GM19324 (cell line): ENCODE measurements at regions not wholly inside any gene's neighbourhood (a gene's known extent, or its start where the extent isn't known, plus 50 kb on each side); places are given as distances from the start of the nearest gene placed in this dataset.

ENCODE experiments used
- ATAC-seq: cut with Tn5 transposase; IDR thresholded peaks from one replicate; pipeline ENCODE4 v1.9.1; 2021; ENCODE audit warnings: mild to moderate bottlenecking, moderate library complexity; ENCODE audit not compliant: unreplicated experiment, low FRiP score

DNA sequence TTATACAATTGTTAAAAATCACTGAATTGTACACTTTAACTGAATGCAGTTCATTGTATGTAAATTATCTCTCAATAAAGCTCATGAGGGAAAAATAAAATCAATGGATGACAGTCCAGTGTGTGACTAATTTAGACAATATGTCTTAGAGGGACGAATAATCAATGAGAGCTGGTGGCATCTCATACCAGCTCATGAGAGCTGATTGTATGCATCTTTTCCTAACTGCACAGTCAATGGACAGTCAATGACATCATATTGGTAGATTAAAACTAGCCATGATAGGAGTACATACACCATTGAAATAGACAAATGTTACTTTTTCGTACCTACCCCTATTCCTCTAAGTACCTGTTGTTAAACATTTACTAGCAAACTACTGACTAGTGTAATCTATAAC, 946.1 kb downstream of the SQOR start:
- no peak for ATAC-seq

DNA sequence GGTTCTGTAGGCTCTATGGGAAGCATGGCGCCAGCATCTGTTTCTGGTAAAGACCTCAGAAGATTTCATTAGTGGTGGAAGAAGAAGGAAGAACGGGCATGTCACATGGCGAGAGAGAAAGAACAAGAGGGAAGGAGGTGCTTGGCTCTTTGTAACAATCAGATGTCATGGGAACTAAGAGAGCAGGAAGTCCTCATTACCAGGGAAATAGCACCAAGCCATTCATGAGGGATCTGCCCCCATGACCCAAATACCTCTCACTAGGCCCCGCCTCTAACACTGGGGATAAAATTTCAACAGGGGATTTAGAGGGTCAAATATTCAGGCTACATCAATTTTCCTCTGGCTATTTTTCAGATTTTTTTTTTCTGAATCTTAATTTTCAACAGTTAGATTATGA, 954.3 kb downstream of the SQOR start:
- no peak for ATAC-seq

DNA sequence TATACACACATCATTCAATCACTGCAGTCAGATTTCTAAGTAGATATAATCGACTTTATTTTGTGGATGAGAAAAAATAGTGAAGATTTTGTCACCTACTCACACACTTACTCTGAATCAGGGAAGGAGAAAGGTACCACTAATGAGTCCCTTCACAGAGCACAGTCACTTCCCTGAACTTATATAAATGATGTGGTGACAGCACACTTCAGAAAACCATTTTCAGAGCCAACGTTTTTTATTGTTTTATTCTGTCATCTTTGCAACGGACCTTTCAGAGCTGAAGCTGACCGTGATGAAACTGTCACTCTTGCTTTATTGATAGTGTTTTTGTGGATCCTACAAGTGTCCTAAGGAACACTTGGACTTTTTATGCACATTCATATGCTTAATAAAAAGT, 956.6 kb downstream of the SQOR start:
- ATAC-seq = no peak

DNA sequence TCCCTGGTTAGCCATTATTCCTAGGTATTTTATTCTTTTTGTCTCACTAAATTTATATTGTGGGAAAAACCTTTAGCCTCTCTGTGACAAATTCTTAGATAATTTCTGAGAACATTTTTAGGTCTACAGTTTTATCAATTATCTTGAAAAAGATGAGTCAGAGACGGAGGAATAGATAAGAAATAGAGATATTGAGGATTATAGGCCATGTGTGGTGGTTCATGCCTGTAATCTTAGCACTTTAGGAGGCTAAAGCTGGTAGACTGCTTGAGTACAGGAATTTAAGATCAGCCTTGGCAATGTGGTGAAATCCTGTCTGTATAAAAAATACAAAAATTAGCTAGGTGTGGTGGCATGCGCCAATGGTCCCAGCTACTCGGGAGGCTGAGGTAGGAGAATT, 960.2 kb downstream of the SQOR start:
- ATAC-seq = no peak

DNA sequence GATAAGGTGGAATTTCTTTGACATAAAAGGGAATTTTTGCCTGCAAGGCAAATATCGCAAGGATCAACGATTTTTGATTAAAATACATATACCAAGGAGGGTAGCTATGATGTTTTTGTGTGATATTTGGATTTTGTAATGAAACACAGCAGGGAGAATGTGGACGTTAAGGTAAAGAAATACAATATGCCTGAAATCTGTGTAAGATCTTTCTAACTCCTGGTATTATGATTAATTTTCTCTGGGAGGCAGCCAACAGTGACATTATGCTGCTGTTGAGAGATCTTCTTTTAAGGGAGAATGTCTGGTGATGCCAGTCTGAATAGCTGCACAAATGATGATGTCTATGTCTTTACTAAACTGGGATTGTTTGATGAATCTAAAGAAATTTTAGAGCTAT, 972.2 kb downstream of the SQOR start:
- no peak for ATAC-seq

DNA sequence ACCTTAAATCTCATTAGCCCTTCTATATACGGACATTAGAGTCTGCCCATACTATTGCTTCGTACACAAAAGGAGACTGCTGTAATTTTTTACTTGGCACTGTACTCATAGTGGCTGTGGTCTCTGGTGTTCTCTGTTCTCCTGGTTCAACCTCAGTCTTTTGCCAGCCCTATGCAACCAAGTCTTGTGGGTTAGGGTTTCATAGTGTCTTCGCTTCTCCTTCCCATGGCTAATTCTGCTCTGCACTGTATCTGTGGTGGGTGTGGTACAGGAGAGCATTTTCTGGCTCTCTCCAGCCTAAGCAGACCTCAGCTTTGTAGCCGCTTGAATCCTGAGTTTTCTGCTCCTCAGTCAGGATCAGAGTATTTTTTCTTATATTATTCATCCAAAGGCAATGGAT, 981.2 kb downstream of the SQOR start:
- no peak for ATAC-seq

DNA sequence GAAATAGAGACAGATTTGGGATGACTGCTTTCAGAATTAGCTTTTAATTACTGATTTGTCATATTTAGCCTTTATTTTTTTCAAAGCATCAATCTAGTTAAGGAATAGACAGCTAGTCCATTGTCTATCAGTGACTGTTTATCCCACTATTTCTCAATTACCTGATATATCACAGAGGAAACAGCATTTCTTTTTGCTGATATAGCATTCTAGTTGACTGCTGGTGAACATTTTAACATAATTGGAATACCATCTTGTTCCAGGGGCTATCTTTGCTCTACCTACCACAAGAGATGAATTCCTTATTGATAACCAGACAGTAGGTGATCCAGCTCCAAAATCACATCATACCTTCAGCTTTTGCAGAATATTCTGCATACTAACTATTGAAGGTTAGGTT, 982.7 kb downstream of the SQOR start:
- ATAC-seq = no peak

DNA sequence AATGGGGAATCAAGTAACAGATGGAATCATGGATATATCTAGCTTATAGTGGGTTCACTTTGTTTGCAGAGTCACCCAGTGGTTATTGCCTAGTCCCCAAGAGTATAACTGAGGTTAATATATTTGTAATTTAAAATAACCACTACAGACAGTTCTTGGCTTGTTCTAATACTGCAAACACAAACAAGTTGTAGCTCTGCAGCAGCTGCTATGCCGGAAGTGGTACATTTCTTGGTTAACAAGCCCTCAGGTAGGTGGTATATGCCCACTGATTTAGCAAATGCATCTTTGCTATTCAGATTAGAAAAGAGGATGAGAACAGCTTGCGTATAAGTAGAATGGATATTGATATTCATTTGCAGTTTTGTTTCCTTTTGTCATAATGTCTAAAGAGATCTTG, 984.2 kb downstream of the SQOR start:
- no peak for ATAC-seq

DNA sequence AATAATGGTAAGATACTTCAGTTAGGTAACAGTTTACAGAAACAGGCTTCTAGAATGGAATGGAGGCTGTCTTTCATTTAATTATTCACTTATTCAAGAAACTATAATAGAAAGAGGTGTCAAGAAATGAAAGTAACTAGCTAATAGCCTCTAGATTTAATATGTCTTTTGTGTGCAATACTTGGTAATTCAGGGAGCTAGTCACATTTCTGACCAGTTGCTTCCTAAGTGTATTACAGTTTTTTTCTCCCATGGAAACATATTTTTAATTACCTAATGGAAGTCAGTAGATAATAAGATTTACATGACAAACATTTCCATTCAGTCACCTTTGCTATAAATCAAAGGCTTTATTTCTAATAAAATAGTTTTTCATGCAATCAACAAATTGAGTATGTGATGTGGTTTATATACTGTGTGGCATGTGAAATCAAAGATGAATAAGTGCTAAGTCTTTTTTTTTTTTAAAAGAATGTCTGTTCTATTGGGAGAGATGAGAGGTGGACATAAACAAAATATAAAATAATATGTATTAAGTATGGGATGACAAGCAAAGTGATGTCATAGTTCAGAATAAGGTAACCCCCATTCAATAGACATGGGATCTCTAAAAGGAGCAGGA, 985.7 kb downstream of the SQOR start:
- no peak for ATAC-seq

DNA sequence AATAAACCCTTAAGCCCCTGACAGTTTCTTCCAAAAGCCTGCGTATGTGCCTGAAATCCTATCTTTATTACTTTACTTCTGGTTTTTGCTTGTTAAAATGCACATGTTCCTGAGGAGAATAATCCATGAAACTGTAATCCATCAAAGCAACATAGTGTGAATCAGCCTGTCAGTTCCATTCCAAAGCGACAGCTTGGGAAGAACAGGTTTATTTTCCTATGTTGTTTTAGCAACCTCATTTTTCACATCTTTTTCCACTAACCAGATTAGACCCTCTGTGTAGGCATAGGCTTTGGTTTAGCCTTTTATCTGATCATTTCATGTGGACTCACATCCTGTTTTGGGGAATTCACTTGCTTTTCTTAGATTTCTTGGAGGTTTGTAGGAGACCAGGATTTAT, 988.0 kb downstream of the SQOR start:
- ATAC-seq = no peak

DNA sequence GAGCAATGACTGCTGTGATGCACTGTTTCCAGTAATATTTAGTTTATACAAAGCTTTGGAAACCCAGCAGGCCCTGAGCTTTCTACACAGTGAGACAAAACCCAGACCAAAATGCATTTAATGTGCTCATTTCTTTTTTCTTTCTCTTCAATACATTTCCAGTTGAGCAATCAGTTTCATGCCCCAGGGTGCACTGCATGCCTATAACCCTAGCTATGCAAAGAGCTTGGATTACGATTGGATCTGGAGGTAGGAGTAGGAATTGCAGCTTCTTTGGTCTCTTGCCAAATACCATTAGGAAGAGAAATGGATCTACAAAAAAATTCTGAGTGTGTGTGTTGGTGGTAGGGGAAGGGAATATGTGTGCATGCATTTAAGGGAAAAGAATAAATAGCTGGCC, 1001.4 kb downstream of the SQOR start:
- no peak for ATAC-seq

DNA sequence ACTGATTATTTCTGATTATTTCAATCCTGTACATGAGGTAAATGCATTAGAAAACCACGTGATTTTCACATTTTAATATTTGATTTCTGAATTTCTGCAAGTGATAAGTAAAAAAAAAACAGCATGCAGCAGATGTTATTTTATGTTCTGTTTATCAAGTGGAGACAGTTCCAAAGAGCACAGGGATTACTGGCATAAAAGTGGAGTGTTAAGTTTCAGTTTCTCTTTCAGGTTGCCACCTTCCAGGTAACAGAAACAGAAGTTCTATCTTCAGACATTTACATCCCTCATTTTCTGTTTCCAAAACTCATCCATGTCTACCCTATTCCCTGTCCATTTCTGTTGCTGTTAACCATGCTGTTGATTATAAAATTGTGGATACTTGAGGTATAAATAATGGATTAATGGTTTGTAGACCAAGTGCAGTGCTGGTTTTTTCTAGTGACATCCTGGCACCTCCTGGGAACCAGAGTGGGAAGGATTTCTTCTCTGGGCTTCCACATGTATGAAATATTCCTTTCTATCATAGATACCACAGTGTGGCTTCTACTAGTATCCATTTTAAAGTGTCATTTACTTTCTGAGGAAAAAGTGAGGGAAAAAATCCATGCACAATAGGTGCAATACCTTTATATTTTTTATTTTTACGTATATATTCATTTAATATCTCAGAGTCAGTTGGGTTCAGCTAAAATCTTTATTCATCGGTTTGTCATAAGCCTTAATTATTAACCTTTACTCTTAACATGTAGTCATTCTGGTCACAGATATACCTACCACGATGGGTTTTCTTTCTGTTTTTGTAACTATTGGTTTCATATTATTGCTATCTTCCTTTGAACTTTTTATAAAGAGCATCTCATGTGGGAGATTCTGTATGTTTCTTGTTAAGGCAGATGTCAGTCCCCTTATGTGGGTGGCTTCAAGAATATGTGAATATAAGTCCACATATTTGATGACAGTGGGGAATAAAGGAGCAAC, 1010.0 kb downstream of the SQOR start:
- ATAC-seq = no peak

DNA sequence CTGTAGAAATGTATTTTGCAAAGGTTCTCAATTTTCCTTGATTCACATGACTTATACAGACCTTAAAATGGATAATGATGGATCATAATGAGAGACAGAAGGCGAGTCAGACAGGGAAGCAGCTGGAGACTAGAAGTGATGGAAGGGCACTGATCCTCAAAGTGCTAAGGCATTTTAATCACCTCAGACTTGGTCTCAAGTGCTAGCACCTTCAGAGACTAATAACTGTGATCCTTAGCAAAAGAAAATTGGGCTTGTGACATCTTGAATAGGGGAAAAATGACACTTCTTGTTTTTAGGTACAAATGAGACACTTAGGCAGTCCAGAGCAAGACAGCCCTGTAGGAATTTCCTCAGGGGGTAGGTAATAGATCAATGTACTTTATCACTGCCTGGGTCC, 1011.7 kb downstream of the SQOR start:
- ATAC-seq = no peak

DNA sequence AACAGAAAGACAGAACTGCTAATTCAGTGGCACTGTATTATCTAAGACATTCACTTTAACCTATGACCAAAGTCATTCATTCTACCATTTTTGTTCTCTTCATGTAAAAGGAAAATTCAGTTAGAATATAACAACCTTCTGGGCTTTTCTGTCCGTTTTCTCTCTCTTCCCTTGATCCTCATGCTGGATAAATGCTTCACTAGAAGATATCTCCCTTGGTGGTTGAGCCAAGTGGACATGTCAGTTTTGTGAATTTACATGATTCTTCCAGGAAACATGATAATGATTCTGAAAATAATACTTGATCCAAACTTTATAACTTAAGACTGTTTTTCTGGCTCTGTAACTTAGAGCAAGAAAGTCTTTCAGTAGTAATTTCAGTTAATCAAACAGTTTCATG, 1012.2 kb downstream of the SQOR start:
- ATAC-seq = no peak

DNA sequence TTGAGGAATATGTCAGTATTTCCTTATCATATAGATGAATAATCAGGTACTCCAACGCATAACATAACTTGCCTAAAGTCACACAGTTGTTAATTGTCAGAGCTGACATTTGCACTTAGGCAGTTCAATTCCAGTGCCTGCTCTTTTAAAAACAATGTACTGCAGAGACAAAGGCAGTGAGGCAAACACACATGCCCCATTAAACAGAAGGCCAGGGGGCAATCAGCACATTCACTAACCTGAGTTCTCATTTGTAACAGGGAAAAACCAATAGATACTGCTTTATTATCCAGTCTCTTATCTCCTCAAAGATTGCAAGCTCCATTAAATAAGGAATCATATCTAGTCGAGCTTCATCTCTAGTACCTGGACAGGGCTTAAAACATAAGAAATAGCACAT, 1017.4 kb downstream of the SQOR start:
- no peak for ATAC-seq

DNA sequence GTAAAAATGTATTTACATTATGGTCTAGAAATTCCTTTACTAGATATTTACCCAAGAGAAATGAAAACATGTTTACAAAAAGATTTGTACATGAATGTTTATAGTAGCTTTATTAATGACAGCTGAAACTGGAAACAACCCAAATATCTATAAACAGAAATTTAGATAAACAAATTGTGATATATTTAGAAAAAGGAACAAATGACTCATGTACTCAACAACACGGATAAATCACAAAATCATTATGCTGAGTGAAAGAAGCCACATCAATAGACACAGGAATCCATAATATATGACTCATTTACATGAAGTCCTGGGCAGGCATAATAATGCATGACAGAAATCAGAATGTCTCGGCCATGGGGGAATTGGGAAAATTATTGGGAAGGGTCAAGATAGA, 1020.2 kb downstream of the SQOR start:
- no peak for ATAC-seq

DNA sequence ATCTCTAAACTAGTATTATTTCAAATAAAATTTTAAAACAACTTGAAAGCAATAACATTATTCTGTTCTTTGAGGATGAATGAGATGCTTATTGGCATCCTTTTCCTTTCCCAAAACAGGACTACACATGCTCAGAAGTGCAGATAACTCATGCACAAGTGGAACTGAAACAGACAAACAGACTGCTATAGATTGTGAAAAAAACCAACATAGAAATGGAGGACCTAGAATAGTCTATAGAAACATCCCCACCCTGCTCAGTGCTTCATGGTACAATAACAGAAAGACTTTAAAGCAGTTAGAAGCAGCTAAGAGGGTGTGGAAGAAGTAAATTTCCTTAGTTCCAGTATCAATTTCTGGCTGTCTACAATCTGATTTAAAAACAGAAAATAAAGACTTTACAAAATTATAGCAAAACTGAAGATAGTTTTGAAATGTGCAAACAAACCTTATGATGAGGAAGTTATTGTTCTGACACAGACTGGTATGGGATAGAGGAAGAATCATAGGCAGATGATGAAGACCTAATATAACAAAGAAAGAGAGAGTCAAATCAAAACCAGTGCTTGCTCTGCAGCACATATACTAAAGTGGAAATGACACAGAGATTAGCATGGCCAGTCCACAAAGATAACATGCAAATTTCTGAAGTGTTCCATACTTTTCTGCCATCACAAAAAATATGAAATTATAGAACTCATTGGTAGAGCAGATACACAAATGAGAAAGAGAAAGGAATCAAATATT, 1025.4 kb downstream of the SQOR start:
- ATAC-seq = no peak

DNA sequence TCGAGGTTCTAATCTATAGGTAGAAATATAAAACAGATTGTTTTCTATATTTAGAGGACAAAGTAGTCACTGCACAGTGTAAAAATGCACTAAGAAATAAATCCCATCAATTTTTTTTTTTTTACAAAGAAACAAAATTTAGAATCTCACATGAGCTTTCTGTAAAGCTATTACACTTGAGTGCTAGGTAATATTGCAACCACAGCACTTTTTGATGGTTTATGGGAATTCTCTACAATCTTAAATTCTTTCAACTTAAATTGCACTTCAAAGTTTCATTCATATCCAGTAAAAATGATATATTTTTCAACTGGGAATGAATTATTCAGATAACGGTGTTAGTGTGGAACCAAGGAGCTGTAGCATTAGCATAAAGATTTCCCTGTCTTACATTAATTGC, 1035.4 kb downstream of the SQOR start:
- ATAC-seq = no peak

DNA sequence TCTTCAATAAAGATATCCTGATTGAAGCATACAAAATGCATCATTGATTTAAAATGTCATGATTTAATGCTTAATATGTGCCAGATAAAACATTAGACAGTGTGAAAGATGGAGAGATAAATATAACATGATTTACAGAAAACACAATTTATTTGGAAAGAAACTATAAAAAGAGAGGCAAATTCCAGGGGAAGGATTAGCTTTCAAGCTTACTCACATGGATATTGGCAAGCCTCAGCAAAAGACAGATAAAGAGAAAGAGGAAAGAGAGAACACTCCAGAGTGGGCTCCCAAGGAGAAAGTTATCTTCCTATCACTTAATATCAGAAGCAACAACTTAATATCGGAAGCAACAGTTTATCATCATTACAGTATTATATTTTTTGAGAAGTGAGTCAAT, 1036.5 kb downstream of the SQOR start:
- ATAC-seq = no peak

DNA sequence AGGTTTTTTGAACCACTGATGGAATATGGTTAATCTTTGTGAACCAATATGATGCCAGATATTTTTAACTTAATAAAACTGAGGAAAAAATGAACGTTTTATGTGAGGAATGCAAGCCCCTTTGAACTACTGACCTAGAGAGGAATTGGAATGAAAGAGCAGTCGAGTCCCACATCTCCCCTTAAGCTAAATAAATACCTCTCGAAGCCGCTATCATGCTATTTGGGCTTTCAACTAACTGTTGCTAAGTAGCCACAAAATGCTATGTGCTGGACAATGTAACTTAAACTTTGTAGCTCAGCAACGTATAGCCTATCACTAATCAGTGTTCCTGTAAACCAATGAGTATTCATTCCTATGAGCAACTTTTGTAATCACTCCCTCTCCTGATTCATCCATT, 1037.2 kb downstream of the SQOR start:
- ATAC-seq = no peak
